ENCODE measurements at regions not wholly inside any gene's neighbourhood (a gene's known extent, or its start where the extent isn't known, plus 50 kb on each side); places are given as distances from the start of the nearest gene placed in this dataset.

- no peak for TF ChIP-seq CTCF (IDR thresholded peaks at IDR 0.05; ENCODE audit: low read depth, low read length)
- in situ Hi-C loops (cut with HindIII; ENCODE audit: low sequenced_read_pairs), result no loop called here
- no peak overlapping the region for H3K4me3 ChIP-seq (ENCODE audit: low read depth, low read length)
- DNase-seq (ENCODE audit: low read depth, low spot score), result no peak
Observed at GRCh38 chr20:60802676-60803075, 449.4 kb upstream of the CDH4 start.

DNA sequence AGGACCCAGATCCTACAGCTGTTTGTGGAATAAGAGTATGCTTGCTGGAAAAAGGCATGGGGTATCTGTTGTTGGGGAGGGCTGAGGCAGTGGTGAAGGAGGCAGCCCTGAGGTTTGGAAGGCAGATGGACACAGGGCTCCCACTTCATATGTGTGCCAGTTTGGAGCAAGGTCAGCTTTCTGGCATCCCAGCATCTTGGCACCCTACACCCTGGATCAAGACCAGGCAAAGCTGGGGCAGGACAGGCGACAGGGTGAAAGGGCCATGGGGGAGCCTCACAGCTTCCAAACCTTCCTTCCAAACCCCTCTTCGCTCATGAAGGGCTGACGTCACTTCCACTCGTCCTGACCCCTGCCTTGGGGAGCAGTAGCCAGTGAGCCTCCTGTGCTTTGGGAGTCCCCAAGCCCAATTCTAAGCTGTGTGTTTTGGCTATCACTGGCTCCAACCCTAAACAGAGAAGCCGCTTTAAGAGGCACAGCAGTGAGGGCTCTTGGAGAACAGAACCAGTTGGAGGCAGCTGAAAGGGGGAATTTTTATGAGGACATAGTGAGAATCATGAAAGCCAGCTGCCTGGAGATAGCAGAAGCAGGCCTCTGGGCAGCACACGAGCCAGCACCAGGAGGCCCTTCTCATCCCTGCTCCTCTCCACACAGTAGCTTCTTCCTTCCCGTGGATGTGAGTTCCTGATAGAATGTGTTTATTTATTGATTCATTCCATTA, 448.6 kb upstream of the CDH4 start:
- in situ Hi-C loops (cut with HindIII; ENCODE audit: low sequenced_read_pairs), result no loop called here
- H3K4me3 ChIP-seq (ENCODE audit: low read depth, low read length), result no peak overlapping the region
- no peak for TF ChIP-seq CTCF (IDR thresholded peaks at IDR 0.05; ENCODE audit: low read depth, low read length)
- DNase-seq (ENCODE audit: low read depth, low spot score), result no peak

GRCh38 chr20:60804240-60804917, 447.7 kb upstream of the CDH4 start:
- in situ Hi-C loops (cut with HindIII; ENCODE audit: low sequenced_read_pairs), result no loop called here

GRCh38 chr20:60804918-60805630, 447.0 kb upstream of the CDH4 start:
- TF ChIP-seq CTCF (IDR thresholded peaks at IDR 0.05; ENCODE audit: low read depth, low read length), result no peak
- in situ Hi-C loops (cut with HindIII; ENCODE audit: low sequenced_read_pairs), result no loop called here

More at GRCh38 chr20:60804240-60804917, 447.7 kb upstream of the CDH4 start:
- DNase-seq (ENCODE audit: low read depth, low spot score), result no peak
- H3K4me3 ChIP-seq (ENCODE audit: low read depth, low read length), result no peak overlapping the region
- no peak for TF ChIP-seq CTCF (IDR thresholded peaks at IDR 0.05; ENCODE audit: low read depth, low read length)

DNA sequence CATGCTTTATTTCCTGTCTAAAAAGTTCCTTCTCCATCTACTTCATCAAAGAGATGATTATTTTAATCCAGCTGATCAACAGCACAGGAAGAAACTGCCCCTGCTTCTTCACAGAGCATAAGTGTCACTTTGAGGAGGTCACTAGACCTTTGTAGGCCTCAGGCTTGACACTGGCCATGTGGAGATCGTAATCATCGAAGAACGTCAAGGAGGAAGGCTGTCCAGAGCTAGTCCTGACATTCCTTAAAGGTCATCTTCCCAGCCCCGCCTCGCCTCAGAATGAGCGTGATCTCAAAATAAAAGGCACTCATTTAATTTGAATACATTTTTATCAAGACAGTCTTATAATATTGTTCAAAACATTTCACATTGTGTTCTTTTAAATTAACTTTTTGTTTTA, 445.7 kb upstream of the CDH4 start:
- no peak for TF ChIP-seq CTCF (IDR thresholded peaks at IDR 0.05; ENCODE audit: low read depth, low read length)
- in situ Hi-C loops (cut with HindIII; ENCODE audit: low sequenced_read_pairs), result no loop called here
- no peak overlapping the region for H3K4me3 ChIP-seq (ENCODE audit: low read depth, low read length)
- DNase-seq (ENCODE audit: low read depth, low spot score), result no peak

More at GRCh38 chr20:60804918-60805630, 447.0 kb upstream of the CDH4 start:
- DNase-seq (ENCODE audit: low read depth, low spot score), result no peak
- H3K4me3 ChIP-seq (ENCODE audit: low read depth, low read length), result no peak overlapping the region

DNA sequence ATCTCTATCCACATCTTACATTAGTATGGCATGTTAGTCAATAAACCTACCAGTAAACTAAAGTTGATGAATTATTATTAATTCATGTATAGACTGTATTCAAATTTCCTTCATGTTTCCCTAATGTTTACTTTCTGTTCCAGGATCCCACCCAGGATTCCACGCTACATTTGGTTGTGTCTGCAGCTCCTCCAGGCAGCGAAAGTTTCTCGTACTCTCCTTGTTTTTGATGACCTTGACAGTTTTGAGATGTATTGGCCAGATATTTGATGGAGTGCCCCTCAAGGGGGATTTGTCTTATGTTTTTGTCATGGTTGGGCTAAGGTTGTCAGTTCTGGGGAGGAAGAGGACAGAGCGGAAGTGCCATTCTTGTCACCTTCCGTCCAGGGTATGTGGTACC, 445.2 kb upstream of the CDH4 start:
- no peak for DNase-seq (ENCODE audit: low read depth, low spot score)
- H3K4me3 ChIP-seq (ENCODE audit: low read depth, low read length), result no peak overlapping the region
- no peak for TF ChIP-seq CTCF (IDR thresholded peaks at IDR 0.05; ENCODE audit: low read depth, low read length)
- in situ Hi-C loops (cut with HindIII; ENCODE audit: low sequenced_read_pairs), result no loop called here
